ENCODE measurements at regions not wholly inside any gene's neighbourhood (a gene's known extent, or its start where the extent isn't known, plus 50 kb on each side); places are given as distances from the start of the nearest gene placed in this dataset.
"Not testable (repeated sequence)": the region's sequence is repeated elsewhere in the genome, so short reads cannot be mapped to it uniquely, and the experiment has no call there.

GRCh38 chr4:146124023-146124680 is 51.4 kb upstream of the LSM6 start:
- DNase-seq (ENCODE audit: low read depth) = no peak

DNA sequence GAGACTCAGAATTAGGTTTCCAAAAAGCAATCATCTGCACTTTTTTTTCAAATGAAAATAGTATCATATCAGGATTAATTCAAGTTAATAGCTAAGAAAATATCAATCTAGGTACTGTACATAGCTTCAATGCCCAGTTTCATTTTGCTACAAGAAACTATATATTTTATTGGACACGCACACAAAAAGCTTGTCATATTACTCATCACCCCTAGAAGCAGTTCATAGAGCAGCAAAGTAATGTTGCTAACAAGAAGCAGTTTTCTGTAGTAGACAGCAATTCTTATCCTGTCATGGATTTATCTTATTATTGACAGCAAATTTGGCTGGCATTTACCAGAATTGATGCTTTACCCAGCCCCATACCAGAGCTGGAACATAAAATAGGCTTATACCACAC is 52.3 kb upstream of the LSM6 start:
- DNase-seq (ENCODE audit: low read depth) = no peak

GRCh38 chr4:146122398-146122797 is 53.1 kb upstream of the LSM6 start:
- DNase-seq (ENCODE audit: low read depth) = no peak

DNA sequence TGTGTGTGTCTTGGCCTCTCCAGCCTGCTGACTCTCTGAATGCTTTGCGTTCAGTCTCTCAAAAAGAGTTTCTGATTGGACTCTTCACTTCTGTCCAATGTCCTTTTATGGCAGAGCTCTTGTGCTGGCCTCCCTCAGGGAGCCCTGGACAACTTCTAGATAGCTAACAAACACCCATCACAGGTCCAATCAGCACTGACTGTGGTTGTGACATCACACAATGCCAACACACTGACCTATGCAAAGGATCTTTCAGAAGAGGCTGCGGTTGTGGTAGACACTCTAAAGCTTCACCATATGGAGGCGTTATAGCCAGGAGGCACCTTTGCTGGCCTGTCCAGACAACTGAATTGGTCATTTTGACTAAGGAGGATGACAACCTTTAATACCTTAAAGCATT is 53.8 kb upstream of the LSM6 start:
- no peak for DNase-seq (ENCODE audit: low read depth)

- DNase-seq (ENCODE audit: low read depth) = no peak
These were observed 55.6 kb upstream of the LSM6 start for GRCh38 chr4:146119845-146120404.

DNA sequence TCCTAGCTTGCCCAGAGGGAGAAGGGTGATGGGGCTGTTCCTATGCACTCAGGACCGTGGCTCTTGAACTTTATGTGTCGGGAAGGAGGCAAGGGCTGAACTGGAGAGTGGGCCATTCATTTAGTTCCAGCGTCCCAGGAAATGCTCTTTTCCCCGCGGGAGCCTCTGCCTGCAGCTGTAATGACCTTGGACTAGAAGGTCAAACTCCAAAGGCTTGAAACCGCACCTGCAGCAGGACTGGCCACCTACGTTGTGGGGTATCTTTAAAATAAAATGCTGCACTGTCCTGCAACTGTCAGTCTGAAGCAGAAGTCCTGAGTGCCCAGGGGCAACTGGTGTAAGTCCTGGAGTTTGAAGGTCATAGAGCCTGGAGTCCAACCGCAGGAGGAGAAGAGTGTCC is 61.5 kb upstream of the LSM6 start:
- no peak for DNase-seq (ENCODE audit: low read depth)

- DNase-seq (ENCODE audit: low read depth) = no peak
These were observed 62.3 kb upstream of the LSM6 start for GRCh38 chr4:146113171-146113570.

DNA sequence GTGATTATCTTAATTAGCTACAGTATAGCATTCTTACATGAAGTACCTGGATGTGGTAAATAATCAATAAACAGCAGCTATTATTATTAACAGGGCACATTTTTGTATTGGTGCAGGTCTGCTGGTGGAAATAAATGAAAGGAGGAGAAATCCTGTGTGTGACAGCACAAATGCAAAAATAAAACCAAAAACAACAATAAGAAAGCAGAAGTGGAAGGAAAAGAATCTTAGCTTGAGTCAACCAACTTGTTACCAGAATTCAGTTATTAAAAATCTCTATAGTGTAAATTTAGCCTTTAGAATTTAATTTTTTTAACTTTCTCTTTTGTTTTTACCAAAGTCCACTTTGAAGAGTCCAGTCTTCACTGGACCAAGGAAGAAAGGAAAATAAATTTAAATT is 63.1 kb upstream of the LSM6 start:
- no peak for DNase-seq (ENCODE audit: low read depth)

GRCh38 chr4:146110871-146111485 is 64.5 kb upstream of the LSM6 start:
- DNase-seq (ENCODE audit: low read depth) = no peak

DNA sequence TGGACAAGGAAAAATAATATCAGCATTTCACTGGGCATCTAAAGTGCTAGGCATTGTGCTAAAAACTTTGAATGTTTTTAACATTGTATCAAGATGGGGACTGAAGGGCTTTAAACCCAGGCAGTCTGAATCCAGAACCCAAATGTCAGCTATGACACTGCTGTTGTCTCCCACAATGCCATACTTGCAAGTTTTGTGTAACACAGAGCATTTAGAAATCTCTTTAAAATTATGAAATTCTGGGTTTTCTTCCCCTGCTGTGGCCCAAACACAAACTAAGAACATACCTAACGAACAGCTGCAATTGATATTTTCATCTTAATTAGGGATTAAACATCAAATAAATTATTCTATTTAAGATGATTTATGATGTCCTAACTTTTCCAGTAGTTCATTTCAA is 66.8 kb upstream of the LSM6 start:
- DNase-seq (ENCODE audit: low read depth) = no peak

GRCh38 chr4:146107587-146108240 is 67.8 kb upstream of the LSM6 start:
- DNase-seq (ENCODE audit: low read depth) = no peak

DNA sequence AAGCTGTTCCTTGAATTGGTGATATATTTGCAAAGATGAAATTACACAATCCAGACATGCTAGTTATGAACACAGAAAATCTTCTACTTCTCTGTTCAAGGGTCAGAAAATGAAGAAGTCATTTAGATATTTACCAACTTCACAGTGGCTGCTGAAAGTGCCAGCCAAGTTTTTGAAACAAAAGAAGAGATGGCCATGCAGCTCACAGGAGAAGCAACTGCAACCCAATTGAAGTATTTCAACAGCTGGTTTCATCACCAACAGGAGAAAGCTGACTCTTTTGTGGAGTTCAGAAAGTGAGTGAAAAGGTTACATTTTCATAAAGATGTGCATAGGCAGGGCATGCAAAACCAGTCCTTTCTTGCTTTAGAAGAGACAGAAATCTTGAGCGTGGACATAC is 70.1 kb upstream of the LSM6 start:
- no peak for DNase-seq (ENCODE audit: low read depth)

DNA sequence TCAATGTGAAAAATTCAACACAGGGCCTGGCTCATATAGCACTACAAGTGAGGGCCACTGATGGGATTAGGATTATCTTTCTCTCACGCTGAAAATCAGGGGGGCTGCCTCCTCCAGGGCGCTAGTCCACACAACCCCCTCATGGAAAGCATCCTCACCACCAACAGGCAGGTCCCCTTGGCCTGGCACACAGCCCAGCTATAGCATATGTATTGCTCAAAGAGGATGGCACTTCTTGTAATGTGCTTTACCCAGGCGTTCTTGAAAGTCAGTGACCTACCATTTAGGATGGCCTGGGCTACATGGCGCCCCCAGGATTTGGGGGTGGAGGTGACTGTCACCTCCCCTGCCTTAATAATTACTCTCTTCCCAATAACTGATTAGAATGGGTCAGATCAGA is 71.0 kb upstream of the LSM6 start:
- no peak for DNase-seq (ENCODE audit: low read depth)

DNA sequence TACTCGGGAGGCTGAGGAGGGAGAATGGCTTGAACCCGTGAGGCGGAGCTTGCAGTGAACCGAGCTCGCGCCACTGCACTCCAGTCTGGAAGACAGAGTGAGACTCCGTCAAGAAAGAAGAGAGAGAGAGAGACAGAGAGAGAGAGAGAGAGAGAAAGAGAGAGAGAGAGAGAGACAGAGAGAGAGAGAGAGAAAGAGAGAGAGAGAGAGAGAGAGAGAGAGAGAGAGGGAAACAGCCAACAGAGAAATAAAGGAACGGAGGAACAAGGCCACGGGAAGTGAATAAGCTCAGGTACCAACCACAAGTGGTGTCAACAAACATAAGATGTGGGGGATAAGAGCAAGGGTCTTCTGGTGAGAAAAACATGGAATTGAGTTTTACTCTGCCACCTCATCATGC is 71.5 kb upstream of the LSM6 start:
- DNase-seq (ENCODE audit: low read depth) = not testable (repeated sequence)

DNA sequence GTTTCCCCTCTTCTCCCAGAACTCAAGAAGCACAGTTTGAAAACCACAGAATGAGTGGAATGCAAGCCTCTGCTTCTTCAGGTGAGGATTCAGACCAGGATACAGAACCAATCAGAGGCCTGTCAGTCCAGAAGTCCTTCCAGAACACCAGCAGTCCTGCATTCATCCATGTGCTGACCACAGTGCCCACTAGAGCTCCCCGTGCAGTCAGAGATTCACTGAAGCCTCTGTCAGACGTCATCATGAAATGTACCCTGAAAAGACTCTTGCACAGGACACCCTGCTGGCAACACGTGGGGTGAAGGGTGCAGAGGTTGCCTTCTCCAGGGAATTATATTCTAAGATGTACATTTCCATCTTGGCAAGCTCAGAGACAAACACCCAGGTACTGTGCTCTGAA is 75.9 kb upstream of the LSM6 start:
- no peak for DNase-seq (ENCODE audit: low read depth)

DNA sequence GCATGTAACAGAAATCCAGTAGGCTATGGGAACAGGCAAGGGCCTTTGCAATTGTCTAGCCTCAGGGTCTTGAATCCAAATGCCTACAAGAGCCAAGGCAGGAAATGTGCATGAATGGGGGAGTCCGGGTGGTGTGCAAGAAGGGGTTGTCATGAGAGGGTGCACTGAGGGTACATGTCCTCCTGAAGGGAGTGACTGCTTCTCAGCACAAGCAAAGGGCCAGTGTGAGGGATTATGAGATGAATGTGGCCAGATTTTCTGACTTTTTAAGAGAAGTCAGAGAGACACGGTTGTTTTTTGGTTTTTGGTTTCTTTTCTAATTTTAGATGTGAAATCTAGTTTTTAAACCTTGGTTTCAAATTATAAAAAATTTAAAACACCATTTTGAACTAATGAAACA is 76.5 kb upstream of the LSM6 start:
- no peak for DNase-seq (ENCODE audit: low read depth)

- no peak for DNase-seq (ENCODE audit: low read depth)
These were observed 77.1 kb upstream of the LSM6 start for GRCh38 chr4:146098397-146098796.

DNA sequence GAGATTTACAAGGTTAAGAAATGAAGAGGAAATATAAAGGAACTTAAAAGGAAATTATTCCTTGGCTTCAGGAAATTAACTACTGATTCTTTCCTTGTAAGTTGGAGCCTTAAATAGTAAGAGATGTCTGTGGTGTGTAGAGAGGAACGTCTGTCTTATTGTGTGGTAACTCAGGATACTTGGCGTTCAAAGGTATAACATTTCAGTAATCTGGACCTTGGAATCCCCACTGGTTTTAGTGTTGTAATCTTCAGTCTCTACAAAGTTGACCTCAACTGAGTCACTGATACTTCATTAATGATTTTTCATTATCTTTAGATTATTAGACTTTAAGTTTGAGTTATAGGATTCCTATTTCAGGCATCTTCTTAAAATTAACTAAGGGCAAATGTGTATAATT is 79.1 kb upstream of the LSM6 start:
- DNase-seq (ENCODE audit: low read depth) = no peak

DNA sequence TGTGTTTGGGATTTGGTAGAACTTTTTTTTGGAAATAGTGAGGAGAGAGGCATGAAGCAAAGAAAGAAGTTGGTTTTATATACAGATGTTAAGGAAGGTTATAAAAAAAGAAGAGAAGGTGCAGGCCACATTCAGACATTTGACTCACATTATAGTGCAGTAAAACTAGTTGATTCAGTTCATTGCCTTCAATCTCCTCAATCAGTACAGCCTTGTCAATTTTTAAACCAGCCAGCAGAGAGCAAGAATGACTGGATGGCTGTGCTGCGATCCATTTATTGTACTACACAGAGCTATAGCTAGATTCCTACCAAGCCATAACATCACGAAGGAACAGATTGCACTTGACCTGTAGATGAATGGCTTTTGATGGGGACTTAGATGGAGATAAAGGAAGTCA is 79.7 kb upstream of the LSM6 start:
- no peak for DNase-seq (ENCODE audit: low read depth)

DNA sequence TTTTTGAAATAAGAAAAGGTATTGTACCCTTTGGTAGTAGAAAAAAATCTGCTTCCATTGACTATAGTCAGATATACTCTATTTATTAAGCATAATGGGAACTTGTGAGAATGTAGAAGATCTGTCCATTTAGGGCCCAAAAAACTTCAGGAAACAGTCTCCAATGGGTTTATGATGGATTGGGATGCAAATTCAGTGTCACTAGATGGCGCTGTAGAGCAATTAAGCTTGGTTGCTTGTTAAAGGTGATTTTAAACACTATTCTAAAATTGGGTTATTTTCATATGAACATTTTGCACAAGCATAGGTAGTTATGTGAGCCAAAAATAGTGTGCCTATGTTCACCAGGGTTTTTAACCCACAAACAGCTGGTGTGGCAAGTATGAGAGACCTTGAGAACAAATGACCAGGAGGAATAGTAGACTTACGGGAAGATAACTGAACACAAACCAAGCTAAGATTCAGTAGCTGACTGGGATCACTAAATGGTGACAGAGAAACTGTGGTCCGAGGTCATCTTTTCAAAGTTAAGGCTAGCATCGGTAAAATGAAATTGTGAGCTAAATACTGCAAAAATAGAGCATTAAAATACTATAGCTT is 80.3 kb upstream of the LSM6 start:
- peak; percentile 6 for DNase-seq (ENCODE audit: low read depth)

GRCh38 chr4:146088690-146089089 is 86.8 kb upstream of the LSM6 start:
- no peak for DNase-seq (ENCODE audit: low read depth)

- no peak for DNase-seq (ENCODE audit: low read depth)
These were observed 87.7 kb upstream of the LSM6 start for GRCh38 chr4:146087856-146088255.

DNA sequence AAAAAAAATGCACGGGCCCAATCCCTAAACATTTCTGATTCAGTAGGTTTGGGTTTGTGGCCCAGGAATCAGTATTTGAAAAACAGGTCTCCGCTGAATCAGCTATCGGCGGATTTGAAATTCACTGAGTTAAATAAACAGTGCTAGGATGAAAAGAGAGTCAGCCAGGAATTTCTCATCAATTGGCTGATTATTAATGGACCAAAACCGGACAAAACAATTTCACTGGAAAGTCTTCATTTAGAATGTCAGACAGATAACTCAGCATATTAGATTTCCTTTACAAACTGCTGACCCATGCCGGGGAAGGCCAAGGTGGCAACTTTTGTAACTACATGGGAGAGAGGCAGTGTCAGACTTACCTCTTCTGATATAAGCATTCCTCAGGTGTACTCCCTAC is 99.4 kb upstream of the LSM6 start:
- DNase-seq (ENCODE audit: low read depth) = no peak
